ELR (cell line): ENCODE measurements at regions not wholly inside any gene's neighbourhood (a gene's known extent, or its start where the extent isn't known, plus 50 kb on each side); places are given as distances from the start of the nearest gene placed in this dataset.
A peak's percentile ranks its signal among the peaks of the same experiment; 100 is the strongest.
"Not testable (repeated sequence)": the region's sequence is repeated elsewhere in the genome, so short reads cannot be mapped to it uniquely, and the experiment has no call there.

ENCODE experiments used
- DNase-seq: peaks from one replicate; pipeline ENCODE4 v3.0.0-alpha.2; 2015; ENCODE audit warnings: low read depth

DNA sequence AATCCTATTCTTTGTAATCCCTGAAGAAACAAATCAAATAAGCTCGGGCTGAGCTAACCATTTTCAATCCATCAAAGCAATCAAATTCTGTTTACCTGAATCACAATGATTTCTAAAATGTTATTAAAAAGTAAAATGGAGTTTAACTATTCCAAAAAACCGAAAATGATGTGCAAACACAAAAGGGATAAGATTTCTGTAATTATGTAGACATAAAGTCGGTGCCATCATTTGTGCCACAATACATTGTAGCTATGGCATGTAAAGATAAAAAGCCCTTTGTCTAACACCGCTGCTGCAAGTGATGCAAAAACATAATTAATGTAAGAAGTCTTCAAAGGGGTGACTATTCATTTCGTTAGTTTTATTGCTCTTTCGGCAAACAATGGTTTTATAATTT lies 125.1 kb upstream of the FAM204A start:
- no peak for DNase-seq

DNA sequence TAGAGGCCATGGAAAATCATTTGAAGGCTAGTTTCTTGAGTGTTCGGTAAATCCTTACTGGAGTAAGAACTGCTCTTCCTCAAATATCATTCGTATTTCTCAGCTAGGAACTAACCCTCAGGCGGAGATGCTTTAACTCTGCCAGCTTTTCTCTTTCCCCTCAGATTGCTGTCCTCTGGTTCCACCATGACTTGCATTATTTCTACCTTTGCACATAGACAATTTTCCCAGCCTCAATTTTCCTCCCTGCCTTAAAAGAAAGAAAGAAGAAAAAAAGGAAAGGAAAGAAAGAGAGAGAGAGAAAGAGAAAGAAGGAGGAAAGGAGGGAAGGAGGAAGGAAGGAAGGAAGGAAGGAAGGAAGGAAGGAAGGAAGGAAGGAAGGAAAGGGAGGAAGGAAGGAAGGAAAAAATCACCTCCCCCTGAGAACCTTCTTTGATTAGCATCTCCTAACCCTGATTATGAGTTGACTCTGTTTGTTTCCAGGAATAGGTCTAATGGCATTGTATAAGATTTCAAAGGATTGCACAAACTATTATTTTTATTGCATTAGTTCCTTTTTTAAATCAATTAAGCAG lies 123.3 kb upstream of the FAM204A start:
- no peak for DNase-seq

DNA sequence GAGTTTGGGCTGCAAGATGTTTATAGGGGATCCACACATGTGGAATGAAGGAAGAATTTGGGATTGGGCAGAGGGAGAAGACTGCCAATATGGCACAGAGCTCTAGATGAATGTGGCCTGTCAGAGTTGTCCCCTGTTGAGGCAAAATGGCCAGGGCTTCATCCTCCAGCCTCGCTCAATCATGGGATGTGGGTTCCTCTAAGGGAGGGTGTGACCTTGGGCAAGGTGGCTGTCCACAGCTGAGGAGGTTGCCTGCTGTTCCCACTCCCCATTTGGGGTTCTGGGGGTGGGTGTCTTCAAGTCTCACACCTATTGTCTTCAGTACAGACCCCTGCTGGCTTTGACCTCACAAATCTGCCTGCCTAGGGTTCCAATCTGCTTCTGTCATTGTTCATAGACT lies 121.6 kb upstream of the FAM204A start:
- no peak for DNase-seq

DNA sequence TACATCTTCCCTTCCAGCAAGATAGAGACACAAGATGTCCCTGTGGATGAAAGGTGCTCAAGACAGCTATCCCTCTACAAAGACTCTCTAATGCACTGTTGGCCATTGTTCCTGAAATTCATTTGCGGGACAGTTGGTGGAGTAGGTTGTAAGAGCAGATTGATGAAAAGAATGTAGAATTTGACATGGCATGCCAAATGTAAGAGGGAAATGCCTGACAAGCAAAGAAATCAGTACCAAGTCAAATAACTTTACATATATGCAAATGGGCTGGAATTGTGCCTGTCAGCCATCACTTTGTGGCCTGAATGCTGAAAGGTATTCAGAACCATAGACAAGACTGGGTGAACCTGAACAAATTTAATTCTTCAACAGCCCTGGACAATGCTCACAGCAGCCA lies 120.3 kb upstream of the FAM204A start:
- DNase-seq = no peak

DNA sequence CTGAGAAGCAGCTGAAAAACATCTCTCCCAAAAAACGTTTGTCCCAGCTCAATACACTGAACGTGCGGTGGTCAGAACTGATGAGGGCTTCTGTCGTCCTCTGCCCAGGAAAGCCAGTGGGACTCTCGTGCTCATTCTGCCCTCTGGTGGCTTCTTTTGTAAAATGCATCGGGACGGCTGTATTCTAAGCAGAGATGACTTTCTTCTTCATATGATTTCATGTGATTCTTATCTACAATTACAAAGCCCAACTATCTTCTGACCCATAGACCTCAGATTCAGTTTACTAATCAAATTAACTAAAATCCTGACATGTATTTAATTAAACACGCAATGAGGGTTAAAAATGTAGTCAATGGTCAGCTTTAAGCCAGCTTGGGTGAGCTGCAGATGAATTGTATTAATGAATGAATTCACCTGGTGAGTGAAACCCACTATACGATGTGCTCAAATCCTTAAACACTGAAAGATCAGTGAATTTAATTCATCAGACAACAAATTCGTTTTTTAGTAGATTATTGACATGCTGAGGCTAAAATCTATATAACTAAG lies 117.6 kb upstream of the FAM204A start:
- peak; percentile 76 for DNase-seq

DNA sequence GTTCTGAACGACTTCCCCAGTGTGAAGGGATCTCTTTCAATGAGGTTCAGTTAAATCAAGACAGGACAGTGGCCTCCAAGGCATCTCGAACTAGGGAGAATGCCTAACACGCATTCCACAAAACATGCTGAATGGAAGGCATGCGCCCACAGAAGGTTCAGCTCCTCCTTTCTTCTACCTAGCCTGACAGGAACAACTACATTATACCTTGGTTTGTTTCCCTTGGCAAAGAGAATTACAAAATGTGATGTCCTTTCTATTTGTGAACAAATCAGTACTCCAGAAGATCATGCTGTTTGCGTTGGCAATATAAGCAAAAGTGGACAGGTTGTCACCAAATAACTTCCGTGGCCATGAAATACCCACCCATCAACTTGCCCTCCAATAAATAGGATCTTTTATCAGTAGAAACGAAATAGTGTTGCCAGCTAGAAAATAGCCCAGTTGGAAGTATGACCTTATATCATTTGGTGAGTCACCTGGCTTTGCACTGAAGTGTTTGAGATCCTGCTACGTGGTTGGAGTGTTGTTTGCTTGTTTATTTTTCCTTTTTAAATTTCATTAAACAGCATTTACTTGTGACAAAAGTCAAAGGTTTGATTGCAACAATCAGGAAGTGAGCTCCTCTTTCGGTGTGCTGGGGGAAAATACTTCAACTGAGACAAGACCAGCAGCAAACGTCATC lies 117.0 kb upstream of the FAM204A start:
- DNase-seq = peak; percentile 11

DNA sequence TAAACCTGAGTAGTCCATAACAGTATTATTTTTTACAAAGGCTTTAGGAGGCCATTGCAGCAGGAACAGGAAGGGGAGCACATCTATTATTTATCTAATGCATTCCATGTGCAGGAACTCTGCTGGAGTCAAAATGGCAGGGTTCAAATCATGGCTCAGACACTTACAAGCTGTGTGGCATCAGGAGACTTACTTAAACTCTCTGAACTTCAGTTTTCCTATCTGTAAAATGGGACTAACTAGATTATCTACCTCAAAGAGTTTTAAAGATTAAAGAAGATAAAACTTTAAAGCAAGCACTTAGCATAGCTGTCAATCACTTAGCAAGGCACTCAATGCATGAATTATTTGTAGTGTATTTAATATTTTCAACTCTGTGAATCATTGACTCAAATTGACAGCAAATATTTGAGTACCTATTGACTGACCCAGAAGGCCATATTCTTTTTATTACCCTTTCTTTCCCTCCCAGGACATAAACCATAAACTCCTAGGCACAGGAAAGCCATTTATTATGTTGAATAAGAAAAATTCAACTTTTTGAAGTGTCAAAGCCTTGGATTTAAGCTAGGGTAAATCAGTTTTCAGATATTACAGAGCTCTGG lies 115.8 kb upstream of the FAM204A start:
- DNase-seq = no peak

DNA sequence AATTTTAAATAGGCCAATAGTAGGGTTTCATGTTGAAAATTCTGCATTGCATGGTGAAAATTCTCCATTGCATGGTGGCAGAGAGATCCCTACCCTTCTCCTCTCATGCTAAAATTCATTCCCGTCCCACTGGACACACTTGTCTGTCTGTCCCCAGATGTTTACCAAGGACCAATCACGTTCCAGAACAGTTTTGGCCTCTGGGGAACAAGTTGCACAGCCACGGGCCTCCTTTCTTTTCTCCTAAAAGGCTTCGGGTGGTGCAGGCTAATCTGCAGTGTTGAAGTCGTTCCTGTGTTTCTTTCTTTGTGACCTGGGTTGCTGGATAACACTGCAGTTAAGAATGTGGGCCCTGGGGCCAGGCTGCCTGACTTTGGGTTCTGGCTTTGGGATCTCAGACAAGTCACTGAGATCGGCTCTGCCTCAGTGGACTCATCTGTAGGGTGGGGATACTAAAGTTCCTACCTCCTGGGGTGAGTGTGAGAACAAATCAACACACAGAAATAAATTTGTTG lies 113.1 kb upstream of the FAM204A start:
- no peak for DNase-seq

DNA sequence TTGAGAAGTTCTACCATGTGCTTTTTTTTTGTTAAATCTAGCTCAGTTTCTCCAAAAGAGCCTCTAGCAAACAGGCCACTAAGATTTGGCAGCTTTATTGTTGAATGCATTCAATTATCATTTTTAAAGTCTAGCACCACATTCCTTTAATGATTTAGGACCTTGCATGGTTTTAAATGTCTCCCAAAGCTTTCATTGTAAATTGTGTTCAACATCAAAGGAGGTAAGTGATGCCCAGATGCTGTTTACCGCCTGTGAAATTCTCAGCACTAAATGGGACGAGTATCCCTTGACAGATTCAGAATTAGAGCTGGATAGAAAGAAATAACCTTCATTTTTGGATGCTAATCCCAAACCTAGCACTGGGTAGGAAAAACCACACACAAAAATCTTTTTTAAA lies 112.1 kb upstream of the FAM204A start:
- DNase-seq = no peak

DNA sequence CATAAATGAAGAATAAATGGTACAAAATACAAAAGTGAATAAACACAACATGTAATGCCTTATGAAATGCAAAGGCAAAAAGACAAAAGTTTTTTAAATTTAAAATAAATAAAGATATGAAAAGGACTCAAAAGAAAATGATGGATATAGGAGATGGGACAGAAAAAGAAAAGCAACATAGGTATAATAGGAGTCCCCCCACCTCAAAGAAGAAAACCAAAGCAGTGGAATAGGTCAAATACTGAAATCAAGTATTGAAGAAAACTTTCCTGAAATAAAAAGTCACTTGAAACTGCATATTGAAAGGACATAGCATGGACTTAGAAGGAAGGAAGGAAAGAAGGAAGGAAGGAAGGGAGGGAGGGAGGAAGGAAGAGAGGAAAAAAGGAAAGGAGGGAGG lies 110.0 kb upstream of the FAM204A start:
- no peak for DNase-seq

DNA sequence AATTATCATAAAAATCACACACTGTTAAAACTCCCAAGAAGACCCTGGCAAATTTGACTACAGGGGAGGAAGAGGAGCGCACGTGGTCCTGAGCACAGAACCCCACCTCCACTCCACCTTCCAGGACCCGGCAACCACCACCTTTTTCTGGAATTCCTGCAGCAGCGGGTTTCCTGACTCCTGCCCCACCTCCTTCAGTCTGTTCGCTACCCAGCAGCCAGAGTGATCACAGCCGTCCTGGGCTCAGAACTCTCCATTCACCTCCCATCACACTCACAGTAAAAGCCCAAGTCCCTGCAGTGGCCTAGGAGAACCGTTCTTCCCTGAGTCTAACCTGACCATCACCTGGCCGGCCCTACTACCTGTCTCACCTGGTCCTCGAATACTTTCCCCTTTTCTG lies 107.4 kb upstream of the FAM204A start:
- no peak for DNase-seq

DNA sequence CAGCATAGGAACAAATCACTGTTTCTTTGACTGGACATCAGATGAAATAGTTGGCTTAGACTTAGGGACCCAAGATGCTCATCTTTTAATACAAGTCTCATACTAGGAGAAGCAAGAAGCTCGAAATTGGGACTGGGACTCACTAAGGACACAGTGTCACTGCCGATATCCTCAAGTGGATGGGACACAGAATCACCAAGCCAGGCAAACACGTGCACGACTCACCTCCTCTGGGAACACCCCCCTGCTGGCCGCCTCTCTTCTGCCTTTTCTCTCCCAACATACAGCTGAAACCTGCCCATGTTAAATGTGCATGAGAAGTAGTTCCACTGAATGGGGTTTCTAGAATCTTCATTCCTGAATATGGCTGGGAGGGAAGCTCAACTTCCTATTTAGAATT lies 106.6 kb upstream of the FAM204A start:
- DNase-seq = no peak

DNA sequence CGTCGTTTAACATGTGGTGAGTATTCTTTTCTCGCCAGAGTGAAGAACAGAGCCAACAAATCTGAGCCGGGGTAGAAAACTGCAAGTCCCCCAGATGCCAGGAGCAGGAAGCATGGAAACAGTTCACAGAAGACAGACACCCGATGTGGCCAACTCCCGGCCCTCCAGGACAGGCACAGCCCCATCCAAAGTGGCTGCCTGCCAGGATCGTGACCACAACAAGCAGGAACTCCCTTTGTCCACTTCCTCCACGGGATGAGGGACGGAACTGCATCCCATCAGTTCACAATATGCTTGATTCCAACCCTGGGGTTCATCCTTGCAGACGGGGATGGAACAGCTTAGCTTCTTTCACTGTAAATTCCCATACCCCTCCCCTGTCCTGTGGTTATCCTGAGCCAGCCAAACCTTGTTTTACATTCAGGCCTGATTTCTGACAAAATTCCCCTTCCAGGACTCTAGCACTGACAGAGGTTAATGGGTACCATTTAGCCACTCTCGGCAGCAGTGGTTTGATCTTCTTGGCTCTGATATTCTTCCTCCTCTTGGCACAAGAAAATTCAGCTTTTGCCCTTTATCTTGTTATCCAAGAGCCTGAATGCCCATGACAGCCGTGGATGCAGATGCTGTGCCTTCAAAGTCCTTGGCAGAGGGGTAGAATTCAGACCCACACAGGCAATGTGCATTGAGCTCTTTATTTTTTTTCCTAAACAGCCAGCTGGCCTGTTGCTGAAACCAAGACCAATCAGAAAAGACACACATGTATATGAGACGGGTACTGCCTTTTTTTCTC lies 105.5 kb upstream of the FAM204A start:
- DNase-seq = peak; percentile 42

DNA sequence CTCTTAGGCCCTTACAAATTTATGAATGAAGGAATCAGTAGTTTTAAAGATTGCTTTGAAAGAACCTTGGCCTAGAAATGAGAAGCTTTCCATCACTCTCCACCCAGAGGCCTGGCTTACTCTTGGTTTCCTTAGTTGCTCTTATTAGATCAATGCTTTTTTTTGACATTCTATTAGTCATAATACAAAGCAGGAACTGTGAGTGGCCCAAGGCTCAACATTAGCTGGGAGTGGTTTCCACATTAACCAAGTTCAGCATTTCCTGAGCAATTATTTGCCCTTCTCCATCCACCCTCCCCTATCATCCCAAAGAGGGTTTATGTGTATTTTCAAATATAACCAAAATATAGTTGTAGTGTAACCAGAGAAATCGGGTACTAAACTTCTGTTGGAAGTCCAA lies 103.4 kb upstream of the FAM204A start:
- DNase-seq = no peak

DNA sequence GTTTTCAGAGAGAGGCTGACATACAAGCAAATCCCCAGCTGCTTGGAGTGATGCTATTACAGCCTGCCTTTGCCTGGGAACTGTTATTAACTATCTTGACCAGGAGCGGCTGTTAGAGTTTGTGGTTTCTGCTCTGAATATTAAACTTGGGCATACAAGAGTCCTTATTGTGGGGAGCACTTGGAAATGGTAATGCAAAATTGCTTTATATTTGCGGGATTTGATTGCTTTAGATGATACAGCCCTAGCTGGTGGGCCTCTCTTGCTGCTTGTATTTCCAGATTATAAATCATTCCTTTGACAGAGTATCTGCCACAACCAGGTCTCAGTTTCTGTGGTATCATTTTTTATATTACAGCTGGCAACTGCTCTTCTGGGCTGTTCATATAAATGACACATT lies 101.9 kb upstream of the FAM204A start:
- no peak for DNase-seq

DNA sequence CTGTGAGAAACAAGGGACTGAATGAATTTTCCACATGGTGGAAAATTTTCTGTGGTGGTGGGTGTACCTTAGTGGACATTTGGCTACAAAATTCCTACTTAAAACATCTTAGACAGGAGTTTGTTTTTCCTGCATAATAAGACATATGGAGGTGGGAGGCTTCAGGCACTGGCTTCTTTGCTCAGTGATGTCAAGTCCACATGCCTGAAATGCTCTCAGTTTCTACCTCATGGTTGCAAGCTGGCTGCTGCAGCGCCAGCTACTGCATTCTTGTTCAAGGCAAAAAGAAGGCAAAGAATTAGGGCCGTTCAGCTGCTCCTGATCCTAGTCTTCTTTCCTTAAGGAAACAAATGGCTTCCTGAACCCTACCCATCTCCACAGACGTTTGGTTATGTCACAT lies 99.9 kb upstream of the FAM204A start:
- DNase-seq = no peak

DNA sequence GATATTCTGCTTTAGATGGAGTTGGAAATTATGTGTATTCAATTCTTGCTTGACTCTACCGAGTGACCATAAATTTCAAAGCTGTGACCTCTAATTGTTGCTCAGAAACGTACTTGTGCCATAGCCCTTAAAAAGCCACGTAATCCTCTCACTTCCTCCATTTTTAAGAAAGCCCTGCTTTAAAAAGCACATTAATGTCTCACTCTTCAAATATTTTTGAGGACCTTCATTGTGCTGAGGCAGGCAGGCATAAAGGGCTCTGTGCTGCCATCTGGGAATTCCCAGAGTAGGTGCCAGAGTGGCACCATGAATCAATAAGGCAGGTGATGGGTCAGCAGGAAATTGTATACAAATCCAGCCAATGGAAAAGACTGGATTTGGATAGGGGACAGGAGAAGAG lies 97.7 kb upstream of the FAM204A start:
- no peak for DNase-seq

DNA sequence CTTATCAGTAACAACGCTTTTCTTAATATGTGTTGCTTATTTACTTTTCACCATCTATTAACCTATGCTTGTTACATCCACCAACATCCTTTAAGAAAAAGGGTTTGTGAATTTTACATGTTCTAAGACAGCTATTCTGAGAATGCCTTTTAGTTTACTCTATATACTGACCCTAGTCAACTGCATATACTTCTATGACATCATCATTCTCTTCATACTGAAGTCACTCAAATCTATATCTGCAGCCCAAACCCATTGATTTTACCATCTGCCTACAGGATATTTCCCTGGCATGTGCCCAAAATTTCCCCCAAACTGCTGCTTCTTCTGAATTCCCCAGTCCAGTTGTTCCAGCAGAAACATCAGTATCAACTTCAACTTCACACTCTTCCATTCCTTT lies 94.6 kb upstream of the FAM204A start:
- no peak for DNase-seq

DNA sequence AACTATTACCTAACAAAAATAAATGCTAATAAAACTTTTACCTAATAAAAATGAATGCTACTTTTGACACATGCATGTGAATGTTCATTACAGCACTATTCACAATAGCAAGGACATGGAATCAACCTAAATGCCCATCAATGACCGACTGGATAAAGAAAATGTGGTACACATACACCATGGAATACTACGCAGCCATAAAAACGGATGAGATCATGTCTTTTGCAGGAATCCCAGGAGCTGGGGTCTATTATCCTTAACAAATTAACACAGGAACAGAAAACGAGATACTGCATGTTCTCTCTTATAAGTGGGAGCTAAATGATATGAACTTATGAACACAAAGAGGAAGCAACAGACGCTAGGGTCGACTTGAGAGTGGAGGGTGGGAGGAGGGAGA lies 88.1 kb upstream of the FAM204A start:
- DNase-seq = no peak

DNA sequence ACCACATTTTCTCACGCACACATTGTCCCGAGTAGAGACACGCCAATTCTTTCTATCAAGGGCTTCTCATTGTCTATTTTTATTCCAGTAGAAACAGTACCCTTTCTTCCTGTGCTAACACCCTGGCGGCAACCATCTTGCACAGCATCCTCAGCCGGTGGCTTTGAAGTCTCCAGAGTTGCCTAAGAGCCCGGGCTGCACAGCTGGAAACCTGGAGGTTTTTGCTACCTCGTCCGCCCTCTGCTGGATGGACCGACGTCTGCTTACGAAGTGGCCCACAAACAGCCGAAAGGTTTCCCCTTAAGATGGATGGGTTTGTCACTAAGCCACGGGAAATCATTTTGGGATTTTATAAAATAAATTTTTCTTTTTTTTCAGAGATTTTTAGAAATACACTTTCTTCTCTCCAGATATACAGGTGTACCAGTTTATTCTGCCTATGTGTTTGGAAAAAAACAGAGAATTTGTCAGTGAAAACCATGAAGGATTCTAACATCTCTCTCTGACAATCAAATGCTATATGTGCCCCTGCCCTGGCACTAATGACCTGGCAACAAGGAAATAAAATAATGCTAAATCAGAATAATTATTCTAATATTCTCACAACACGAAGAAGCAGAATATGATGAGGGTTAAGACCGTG lies 81.8 kb upstream of the FAM204A start:
- DNase-seq = peak; percentile 93

DNA sequence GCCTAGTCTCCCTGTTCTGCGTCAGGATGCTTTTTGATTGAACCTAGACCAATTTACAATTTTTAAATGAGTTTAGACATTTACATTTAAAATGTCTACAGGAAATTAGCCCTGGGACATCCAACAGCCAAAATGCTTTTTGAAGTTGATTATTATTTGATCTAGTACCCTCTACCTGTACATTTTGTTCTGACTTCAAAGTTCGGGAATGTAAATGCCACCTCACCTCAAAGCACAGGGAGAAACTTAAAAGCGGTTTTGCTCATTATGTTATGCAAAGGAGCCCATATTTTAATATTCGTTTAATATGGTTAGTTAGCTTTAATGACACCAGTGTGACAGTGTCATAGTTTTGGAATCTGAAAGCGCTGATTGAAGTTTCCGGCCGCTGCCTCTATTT lies 80.1 kb upstream of the FAM204A start:
- no peak for DNase-seq

DNA sequence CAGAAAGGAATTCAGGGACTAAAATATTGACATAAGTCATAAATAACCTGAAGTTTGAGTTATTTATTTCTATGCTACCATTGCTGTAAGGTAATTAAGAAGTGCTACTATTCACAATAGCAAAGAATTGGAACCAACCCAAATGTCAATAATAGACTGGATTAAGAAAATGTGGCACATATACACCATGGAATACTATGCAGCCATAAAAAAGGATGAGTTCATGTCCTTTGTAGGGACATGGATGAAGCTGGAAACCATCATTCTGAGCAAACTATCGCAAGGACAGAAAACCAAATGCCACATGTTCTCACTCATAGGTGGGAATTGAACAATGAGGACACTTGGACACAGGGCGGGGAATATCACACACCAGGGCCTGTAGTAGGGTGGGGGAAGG lies 77.9 kb upstream of the FAM204A start:
- not testable (repeated sequence) for DNase-seq
